NCI-H748 (cell line): ENCODE measurements at regions not wholly inside any gene's neighbourhood (a gene's known extent, or its start where the extent isn't known, plus 50 kb on each side); places are given as distances from the start of the nearest gene placed in this dataset.

Experiments
- DNase-seq: peaks from one replicate; lab custom pipeline; 2025; ENCODE audit not compliant: unreplicated experiment; lab: John Stamatoyannopoulos, UW

DNA sequence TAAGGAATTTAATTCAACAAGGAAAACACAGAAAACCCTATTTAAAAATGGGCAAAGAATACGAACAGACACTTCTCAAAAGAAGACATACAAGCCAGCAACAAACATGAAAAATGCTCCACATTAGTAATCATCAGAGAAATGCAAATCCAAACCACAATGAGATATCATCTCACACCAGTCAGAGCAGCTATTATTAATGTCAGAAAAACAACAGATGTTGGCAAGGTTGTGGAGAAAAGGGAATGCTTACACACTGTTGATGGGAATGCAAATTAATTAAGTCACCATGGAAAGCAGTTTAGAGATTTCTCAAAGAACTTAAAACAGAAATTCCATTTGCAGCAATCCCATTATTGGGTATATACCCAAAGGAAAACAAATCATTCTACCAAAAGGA, 55.2 kb downstream of the GCC1 start:
- no peak for DNase-seq

DNA sequence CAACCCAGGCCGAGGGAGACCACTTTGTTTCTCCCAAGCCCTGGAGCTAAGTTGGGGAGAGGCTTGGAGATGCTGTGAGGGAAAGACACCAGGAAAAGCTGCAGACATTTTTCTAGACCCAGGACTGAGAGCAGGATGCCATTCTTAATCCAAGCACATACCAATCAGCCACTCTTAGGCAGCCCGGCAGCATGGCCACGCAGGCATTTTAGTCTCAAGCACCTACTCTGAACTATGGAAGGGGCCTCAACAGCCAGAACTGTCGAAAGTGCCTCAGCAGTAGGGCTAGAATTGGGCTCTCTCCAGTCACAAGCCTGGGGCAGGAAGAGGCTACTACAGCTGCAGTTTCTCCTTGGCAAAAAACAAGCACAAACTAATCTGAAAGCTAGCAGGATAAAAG, 57.8 kb downstream of the GCC1 start:
- DNase-seq = no peak

DNA sequence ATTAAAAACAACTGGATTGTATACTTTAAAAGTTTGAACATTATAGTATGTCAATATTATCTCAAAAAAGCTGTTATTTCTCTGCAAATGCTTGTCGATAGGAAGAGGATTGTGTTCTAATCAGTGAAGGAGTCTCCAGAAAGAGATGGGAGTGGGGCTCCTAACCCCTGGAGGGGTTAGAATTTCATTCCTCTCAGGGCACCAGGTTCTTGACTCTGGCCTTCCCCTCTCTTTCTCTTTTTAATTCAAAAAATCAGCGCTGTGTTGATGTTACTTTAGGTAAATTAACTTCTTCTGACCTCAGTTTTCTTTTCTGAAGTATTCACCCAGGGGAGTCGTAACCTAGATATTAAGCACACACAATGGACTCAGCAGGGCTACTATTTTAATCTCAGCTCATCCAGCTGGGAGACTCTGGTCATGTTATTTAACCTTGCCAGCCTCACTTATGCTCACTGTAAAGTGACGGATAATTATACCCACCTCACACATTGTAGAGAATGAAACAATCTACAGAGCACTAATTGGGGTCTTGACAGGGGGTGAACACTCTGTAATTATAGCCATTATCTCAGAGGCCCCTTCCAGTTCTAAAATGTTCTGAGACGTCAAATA, 59.4 kb downstream of the GCC1 start:
- DNase-seq = peak; percentile 88

GRCh38 chr7:127516320-127516719, 69.1 kb downstream of the GCC1 start:
- DNase-seq = no peak

GRCh38 chr7:127514499-127514898, 70.9 kb downstream of the GCC1 start:
- peak; percentile 45 for DNase-seq

GRCh38 chr7:127513311-127513710, 72.1 kb downstream of the GCC1 start:
- DNase-seq = no peak

- DNase-seq = no peak
Observed at GRCh38 chr7:127512663-127513062, 72.7 kb downstream of the GCC1 start.

DNA sequence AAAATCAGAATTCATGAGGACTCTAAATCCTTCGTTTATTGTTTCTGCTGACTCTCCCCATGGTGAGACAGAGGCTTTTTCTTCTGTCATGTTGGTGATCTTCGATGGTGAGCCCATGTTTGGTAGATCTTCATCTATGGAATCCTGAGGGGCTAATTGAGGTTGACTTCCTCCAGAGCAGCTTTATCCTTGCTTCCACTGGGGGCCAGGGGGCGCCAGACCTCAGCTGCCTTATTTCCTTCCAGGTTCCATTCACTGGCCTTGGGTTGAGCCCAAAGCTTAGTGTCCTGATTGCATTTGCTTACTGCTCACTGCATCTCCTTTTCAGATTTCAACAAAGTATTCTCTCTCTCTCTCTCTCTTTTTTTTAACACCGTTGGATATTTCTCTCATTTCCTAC, 80.7 kb downstream of the GCC1 start:
- peak; percentile 29 for DNase-seq

DNA sequence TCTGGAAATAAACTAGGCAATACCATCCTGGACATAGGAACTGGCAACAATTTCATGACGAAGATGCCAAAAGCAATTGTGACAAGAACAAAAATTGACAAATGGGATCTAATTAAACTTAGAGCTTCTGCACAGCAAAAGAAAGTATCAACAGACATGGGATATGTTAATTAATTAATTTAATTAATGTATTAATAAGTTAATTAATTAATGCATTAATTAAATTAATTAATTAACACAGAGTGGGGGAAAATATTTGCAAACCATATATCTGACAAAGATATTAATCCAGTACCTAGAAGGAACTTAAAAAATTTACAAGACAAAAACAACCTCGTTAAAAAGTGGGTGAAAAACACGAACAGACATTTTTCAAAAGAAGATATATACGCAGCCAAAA, 83.6 kb downstream of the GCC1 start:
- no peak for DNase-seq

DNA sequence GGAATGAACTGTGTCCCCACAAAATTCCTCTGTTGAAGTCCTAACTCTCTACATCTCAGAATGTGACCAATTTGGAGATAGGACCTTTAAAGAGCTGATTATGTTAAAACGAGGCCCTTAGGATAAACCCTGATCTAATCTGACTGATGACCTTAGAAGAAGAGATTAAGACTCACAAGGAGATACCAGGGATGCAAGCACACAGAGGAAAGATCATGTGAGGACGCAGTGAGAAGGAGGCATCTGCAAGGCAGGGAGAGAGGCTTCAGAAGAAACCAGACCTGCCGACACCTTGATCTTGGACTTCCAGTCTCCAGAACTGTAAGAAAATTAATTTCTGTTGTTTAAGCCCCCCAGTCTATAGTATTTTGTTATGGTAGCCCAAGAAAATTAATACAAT, 94.9 kb upstream of the ZNF800 start:
- no peak for DNase-seq

DNA sequence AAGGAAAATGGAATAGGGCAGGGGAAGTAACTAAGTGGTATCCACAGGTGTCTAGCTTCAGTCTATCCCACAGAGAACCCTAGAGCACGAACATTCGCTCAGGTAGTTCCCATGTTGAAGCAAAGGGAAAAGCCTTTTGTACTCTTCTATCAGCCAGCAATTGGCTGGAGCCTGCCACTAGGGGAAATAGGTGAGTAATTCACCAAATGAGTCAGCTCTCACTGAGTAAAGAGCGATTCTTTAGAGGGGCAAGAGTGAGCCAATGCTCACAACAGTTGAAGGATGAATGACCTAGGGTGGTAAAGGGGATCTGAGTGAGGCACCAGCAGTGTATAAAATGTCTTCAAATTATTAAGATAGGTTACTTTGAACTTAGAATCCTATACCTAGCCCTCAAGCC, 94.1 kb upstream of the ZNF800 start:
- no peak for DNase-seq

DNA sequence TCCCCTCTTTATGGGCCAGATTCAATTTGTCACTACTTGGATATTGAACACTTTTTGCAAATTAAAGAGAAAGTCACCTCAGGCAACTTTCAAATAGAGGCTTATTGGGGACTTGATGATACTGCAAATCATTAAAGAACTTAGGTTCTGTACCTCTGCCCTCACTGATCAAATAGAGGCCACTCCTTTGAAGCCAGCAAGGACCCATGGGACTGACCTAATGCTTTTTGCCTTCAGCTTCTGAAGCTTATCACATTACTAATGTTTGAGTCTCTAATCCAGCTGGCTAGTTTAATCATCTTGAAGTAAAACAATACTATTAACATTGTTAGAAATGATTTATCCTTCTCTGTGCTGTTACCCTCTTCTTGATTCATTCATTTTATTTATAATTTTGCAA, 93.0 kb upstream of the ZNF800 start:
- DNase-seq = no peak

GRCh38 chr7:127484954-127485353, 92.4 kb upstream of the ZNF800 start:
- DNase-seq = no peak

DNA sequence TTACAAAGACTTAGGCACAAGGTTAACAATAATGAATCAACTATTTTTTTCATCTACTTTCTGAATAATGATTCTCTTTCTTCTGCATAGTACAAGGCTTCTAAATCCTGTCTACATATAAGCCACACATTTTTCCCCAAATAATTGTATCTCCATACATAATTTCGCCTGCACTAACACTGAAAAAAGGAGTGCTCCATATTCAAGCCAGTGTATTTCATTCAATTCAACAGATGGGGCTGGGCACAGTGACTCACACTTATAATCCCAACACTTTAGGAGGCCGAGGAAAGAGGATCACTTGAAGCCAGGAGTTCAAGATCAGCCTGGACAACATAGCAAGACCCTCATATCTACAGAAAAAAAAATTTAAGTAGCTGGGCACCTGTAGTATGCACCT, 86.0 kb upstream of the ZNF800 start:
- no peak for DNase-seq

GRCh38 chr7:127478024-127478355, 85.5 kb upstream of the ZNF800 start:
- DNase-seq = no peak

- peak; percentile 56 for DNase-seq
Observed at GRCh38 chr7:127477295-127478023, 85.0 kb upstream of the ZNF800 start.

DNA sequence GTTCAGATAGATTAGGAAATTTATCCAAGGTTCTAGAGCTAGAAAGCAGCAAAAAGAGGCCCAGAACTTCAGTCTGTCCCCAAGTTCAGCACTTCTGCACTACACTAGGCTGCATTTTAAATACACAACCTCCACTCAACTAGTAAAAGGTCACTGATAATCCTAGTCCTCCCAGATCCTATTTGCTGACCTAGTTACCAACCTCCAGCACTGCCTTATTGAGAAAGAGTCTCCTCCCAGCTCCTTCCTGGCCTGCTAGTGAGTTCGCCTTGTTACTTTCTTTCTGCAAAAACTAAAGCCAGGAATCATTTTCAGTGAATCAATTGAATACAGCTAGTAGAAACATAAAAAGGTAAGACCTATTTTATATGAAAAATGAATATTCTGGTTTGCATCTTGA, 84.1 kb upstream of the ZNF800 start:
- no peak for DNase-seq

- no peak for DNase-seq
Observed at GRCh38 chr7:127474457-127474856, 81.9 kb upstream of the ZNF800 start.

DNA sequence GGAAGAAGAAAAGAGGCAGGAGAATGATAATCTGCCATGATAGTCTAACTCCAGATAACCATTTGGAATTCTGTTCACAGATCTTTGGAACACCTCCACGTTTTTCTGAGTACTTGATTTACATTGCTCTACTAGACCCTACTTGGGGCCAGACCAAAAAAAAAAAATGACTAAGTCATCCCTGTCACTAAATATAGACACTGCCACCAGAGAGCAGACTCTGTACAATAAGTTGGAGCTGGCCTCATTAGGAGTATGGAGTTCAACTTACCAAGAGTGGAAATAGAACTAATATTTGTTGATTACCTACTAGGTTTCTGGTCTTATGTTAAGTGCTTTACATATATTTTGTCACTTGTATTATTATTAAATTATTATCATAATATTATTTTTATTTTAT, 80.9 kb upstream of the ZNF800 start:
- DNase-seq = no peak

DNA sequence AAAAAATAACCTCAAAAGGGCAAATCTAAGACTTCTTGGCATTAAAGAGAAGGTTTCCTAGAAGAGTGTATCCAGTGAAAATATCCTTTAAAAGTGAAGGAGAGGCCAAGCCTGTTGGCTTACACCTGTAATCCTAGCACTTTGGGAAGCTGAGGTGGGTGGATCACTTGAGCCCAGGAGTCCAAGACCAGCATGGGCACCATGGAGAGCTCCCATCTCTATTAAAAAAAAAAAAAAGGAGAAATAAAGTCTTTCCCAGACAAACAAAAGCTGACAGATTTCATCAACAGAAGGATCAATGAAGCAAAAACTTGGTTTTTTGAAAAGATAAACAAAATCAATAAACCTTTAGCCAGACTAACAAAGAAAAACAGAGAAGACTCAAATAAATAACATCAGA, 67.6 kb upstream of the ZNF800 start:
- DNase-seq = no peak

- DNase-seq = peak; percentile 50
Observed at GRCh38 chr7:127451258-127451657, 58.8 kb upstream of the ZNF800 start.

GRCh38 chr7:127448566-127448965, 56.1 kb upstream of the ZNF800 start:
- DNase-seq = no peak

DNA sequence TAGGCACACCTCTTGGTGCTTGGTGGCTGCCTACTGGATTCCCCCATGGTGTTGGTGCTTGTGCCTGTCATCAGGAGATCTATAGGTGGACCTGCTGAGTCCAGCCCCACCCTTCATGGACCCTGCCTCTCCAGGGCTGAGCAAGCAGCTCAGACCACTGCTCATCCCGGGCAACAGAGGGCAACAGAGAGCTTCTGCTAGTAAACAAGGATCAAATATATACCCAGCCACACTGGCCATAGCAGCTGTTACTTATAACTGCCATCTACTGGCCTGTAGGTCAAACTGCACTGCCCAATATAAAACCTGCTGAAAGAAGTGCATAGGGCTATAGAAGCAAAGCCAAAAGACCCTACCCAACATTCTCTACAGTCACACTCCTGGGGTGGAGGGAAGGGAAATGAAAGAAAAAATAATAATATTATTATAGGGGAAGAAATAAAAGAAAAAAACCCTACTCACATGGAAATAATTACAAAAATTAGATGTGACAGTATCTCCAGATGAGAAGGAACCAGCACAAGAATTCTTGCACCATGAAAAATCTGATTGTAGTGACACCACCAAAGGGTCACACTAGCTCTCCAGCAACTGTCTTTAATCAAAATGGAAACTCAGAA, 54.9 kb upstream of the ZNF800 start:
- DNase-seq = peak; percentile 74
